CD4-positive, alpha-beta T cell treated with Interleukin-17A for 4 hours (primary cell): ENCODE measurements at regions not wholly inside any gene's neighbourhood (a gene's known extent, or its start where the extent isn't known, plus 50 kb on each side); places are given as distances from the start of the nearest gene placed in this dataset.
"Not testable (repeated sequence)": the region's sequence is repeated elsewhere in the genome, so short reads cannot be mapped to it uniquely, and the experiment has no call there.

Source experiments
- DNase-seq: peaks from one replicate; pipeline ENCODE4 v3.0.0-alpha.2; 2020; ENCODE audit warnings: mixed read lengths

DNA sequence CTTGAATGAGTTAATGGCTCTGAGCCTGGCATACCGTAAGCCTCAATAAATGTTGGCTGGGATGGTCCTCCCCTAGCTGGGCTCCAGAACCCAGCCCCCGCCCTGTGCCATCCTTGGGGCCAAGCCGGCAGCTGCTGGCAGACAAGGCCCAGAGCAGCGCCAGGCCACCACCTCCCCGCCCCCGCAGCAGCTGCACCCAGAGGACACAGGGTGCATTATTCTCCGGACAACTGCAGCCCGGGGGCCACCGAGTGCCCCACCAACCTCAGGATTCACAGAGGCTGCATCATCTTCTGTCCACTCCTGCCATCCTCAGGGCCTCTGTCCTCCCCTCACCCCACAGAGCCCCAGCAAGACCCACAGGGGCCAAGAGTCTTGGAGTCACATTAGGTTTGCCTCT lies 92.7 kb downstream of the NCOR2 start:
- DNase-seq = no peak

GRCh38 chr12:124472690-124473279 lies 94.6 kb downstream of the NCOR2 start:
- no peak for DNase-seq

GRCh38 chr12:124471828-124472227 lies 95.6 kb downstream of the NCOR2 start:
- DNase-seq = no peak

GRCh38 chr12:124470806-124471205 lies 96.6 kb downstream of the NCOR2 start:
- DNase-seq = no peak

DNA sequence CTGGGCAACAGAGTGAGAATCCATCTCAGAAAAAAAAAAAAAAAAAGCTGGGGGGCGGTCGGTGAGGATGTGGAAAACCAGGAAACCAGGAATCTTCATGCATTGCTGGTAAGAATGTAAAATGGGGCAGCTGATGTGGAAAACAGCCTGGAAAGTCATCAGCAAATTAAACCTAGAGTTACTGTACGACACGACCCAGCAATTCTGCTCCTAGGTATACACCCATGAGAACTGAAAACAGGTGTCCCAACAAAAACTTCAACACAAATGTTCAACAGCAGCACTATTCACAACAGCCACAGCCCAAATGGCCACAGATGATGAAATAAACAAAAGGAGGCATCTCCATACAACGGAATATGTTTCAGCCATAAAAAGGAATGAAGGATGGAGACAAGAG lies 97.3 kb downstream of the NCOR2 start:
- DNase-seq = no peak

DNA sequence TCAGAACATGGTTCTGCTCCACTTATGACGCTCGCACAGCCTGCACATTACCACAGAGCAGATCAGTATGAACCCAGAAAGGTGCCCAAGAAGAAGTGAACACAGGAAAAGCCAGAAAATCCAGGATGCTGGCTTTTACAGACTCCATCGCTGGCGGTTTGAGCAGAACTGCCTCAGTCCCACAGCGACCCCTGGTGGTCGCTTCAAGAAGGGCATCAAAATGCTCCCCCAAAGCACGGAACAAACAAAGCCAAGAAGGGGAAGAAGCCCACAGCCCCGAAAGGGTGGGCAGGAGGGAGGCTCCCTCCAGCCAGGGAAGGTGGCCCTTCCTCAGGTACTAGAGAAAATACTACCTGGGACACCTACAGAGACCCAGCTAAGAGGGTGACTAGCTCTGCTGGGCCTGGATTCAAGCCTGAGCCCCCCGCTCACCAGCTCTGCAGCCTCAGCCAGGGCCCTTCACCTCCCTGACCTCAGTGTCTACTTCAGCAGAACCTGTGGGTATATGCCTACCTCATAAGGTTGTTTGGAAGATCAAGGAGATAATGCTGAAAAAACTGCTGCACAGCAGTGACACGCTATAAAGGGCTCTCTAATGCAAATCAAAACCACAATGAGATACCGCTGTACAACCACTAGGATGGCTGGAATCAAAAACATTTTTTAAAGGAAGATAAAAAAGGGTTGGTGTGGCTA lies 98.1 kb downstream of the NCOR2 start:
- DNase-seq = peak; percentile 44

- DNase-seq = not testable (repeated sequence)
Observed at GRCh38 chr12:124467549-124467948, 99.9 kb downstream of the NCOR2 start.

DNA sequence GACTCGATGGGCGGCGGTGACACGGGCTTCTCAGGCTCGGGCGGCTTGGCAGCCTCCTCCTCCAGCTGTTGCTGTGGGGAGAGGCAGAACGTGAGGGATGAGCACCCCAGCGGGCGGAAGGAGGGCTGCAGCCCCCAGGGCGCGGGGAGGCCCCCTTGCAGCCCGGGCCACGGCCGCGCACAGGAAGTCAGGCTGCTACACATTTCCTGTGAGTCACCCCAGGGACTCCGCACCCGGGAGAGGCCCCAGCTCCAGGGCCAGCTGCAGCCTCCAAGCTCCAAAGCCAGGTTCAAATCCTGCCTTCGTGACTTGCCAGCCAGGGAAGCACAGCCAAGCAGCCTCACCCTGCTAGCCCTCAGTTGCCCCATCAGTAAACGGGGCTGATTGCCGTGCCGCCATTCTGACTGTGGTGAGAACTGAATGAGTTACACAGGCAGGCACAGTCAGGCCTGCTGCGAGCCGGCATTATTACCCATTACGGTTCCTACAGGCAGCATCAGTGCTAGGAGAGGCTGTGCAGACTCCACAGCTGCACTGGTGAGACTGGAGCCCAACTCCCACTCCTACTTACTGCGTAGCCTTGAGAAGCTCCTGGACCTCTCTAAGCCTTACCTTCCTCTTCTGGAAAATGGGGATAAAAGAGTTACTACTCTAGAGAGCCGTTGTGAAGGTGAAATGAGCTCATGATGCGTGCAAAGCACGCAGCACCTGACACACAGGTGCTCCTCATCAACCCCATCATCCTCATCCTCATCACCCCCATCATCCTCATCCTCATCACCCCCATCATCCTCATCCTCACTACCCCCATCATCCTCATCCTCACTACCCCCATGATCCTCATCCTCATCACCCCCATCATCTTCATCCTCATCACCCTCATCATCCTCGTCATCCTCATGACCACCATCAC lies 100.9 kb downstream of the NCOR2 start:
- DNase-seq = peak; percentile 89

GRCh38 chr12:124465473-124465872 lies 101.9 kb downstream of the NCOR2 start:
- no peak for DNase-seq

- DNase-seq = no peak
Observed at GRCh38 chr12:124464830-124465229, 102.6 kb downstream of the NCOR2 start.

DNA sequence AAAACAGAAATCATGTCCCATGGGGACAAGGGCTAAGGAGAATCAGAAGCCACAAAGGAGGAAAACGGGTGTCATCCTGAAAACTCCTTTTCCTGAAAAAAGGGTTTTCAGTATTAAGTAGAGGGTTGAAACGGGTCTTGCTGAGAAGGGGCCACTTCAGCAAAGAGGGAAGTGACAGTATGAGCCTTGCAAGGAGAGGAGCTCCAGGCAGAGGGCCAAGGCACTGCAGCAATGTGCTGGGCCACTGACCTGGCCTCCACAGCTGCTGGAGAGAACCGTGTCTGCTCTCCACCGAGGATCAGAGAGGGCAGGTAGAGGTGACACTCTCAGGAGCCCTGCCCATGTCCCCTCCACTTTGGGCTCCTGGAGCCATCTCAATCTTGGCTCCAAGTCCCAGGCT lies 103.3 kb downstream of the NCOR2 start:
- no peak for DNase-seq

GRCh38 chr12:124463341-124463921 lies 104.0 kb downstream of the NCOR2 start:
- DNase-seq = no peak

DNA sequence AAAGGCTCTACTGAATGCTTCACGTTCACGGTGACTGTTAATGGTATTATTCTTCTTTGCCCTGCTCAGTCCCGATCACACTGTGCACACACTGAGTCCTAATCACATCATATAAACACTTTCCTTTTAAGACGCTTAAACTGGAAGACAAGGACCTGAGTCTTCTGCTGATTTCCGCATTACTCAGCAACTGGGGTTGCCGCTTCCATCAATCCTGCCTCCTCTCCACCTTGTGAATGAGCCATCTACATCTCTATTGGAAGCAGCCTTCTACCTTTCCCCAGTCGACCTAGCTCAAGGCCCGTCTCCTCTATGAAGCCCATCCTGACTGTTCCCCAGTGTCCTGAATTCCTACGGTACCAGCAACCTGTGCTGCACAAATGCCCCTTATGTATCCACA lies 104.7 kb downstream of the NCOR2 start:
- DNase-seq = no peak

- no peak for DNase-seq
Observed at GRCh38 chr12:124461851-124462623, 105.4 kb downstream of the NCOR2 start.

- no peak for DNase-seq
Observed at GRCh38 chr12:124461241-124461673, 106.2 kb downstream of the NCOR2 start.

GRCh38 chr12:124460771-124461170 lies 106.6 kb downstream of the NCOR2 start:
- DNase-seq = no peak

DNA sequence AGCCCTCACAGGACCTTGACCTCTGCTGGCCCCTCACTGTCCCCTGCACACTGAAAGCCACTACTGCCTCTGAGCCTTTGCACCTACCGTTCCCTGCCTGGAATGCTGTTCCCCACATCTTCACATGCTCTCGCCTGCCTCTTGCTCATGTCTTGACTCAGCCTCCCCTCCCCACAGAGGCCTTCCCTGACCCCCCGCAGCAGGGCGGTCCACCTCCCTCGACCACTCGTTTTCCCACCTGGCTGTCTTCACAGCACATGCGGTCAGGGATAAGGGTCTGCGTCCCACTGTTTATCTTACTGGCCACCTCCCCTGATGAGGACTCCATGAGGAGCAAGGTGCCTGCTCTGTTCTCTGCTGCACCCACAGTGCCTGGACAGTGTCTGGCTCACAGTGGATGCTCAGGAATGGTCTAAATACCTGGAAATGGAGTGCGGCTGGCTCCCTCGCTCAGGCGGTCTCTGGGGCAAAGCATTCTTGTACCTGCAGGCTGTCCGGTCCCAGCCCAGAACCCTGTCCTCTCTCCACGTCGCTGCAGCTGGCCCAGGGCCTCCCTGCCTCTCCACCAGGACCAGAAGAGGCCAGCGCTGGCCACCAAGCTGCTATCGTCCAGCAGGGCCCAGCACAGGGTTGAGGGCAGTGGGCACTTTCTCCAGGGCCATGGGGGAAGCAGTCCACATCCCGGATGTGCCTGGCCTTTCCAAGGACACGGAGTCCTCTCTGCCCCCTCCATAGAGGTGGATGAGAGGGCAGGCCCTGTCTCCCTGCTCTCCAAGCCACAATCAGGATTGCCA lies 107.4 kb downstream of the NCOR2 start:
- no peak for DNase-seq

DNA sequence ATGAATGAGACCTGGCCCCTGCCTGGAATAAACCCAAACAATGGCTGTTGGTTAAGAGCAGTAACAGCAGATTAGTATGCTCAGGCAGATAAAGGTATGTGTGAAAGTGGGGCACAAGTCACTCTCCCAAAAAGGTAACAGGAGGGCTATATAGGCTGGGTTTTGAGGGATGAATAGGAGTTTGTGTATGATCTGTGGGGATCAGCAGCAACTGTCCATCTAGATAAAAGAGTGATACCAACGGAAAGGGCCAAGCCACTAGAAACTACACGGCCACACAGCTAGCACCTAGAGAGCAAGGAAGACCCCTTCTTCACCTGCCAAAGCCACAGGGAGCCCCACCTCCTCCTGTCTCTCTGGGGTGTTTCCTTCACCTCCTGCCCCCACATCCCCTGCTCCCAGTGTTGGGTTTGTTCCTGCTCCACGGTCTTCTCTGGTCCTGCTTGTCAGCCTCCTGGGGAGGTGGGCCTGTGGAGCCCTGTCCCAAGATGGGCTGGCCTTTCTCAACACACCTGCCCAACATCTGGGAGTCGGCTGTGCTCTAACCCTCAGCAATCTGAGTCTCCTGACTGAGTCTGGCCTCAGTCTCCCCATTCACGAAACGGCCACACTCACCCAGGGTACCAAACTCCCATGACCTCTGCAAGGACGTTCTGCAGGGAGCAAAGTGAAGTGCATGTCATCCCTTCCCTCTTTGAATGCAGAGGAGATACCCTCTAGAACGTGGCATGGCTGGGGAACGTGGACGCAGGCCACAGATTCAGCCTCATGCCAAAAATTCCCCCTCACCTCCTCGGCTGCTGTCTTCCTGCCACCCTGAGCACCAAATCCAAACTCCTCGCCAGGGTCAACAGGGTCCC lies 108.2 kb downstream of the NCOR2 start:
- DNase-seq = no peak

DNA sequence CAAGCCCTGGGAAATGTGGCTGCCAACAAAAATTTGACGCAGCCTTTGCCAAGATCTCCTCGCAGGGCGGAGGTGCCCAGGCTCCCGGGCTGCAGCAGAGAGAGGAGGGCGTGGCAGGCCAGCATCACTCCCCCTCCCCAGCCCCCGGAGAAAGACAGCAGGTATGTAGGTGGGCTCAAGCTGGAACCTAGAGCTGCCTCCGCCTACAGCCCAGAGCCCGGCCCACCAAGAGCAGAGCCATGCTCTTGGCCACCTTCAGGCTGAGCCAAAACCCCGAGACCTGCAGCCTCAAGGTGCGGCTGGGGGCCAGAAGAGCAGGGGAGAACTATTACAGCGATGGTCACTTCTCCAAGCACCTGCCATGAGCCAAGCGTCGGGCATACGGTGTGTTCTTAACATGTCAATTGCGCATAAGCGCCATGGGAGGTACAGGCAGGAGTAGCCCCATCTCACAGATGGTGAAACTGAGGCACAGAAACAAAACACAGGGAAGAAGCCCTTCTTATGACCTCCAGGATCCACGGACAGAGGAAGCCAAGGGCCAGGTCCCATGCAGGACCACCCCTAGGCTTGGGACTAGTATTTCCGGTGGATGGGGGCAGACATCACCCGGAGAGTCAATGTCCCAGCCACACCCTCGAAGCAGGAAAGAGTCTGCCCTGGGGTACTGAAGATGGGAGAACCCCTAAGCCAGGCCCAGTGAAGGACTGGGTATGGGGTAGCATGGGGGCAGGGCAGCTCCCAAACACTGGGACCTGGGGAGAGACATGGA lies 109.0 kb downstream of the NCOR2 start:
- DNase-seq = no peak
